CD4-positive, alpha-beta T cell treated with Interleukin-6 at 100 ng/mL for 8 hours (primary cell): ENCODE measurements at regions not wholly inside any gene's neighbourhood (a gene's known extent, or its start where the extent isn't known, plus 50 kb on each side); places are given as distances from the start of the nearest gene placed in this dataset.

Source experiments
- DNase-seq: peaks from one replicate; pipeline ENCODE4 v3.0.0-alpha.2; 2020; ENCODE audit warnings: mixed read lengths, low spot score

DNA sequence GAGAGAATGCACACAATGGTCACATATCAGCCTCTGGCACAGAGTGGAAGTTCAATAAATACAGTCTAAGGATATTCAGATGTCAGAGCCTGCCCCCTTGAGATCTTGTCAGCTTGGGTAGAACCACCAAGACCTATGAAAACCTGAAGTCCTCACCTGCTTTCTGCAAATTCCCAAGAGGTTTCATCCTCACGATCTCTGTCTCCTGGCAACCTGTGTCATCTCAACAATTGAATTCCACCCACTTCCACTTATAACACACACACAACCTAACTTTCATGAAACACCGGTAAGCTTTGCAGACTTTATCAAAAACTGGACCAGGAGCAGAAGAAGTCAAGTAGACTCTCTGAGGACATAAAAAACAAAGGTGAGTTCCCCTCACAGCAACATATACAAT lies 151.6 kb upstream of the SLC30A5 start:
- no peak for DNase-seq

DNA sequence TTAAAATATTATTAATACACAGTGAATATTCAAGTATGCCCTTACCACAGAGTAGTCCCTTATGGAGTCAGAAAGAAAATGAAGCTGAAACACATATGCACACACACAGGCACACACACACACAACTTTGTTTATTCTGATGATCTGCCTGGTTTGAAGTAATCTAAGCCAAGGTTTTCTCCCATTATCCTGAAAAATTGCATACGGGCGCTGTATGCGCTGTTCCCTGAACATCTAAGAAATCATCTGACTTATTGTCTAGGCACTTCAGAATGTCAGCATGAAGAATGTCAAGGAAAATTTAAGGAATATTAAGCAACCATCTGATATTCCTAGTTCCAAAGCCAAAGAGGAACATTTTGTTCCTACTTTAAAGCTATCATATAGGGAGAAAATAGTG lies 147.1 kb upstream of the SLC30A5 start:
- no peak for DNase-seq

DNA sequence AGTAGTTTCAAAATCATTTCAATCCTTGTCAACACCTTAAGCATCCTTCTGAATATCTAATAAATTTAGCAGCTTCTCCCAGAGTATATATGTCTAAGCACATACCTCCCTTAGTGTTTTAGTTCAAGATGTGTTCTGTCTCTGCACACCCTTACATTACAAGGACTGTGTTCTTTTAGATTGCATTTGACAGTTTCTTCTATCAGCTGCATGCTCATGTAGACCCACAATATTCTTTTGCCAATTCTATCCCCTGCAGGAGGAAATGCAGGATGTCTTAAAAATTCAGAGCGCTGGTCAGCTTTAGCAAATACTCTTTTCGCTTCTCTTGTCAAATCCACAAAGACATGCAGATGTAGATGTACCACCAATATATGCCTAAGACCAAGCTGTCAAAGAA lies 145.8 kb upstream of the SLC30A5 start:
- no peak for DNase-seq

DNA sequence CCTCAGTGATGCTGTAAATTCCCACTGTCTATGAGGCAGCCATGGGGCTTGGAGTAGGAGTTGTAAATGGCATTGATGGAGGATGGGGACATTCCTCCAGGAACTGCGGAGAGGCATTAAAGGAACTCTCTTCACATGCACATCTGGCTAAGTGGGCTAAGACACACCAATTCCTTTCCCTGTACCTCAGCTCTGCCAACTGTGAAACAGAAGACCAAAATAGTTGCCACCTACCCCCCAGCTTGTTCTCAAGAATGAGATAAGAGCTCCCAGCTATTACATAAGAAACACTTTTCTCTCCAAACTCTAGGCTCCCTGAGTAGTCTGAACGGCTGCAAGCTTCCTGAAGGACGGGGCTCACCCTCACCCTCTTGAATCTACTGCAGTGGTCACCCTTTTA lies 144.6 kb upstream of the SLC30A5 start:
- DNase-seq: no peak

DNA sequence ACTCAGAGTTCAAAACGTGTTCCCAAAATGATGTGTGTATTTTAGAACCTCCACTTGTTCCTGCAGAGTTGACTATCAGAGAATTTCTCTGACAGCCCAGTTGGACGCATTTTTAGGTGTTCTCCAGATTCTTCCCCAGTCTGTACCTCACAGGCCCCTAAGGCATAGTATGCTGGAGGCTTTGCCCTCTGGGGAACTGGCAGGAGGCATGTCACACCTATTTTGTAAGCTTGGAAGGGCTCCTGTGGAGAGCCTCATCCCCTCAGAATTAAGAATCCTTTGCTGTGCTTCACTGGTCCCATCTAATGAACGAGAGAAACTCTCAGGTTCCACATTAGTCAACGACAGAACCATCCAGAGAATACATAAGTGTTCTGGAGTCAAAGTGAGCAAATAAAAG lies 144.1 kb upstream of the SLC30A5 start:
- no peak for DNase-seq

GRCh38 chr5:68950125-68950524 lies 143.7 kb upstream of the SLC30A5 start:
- DNase-seq: no peak

GRCh38 chr5:68950930-68951329 lies 142.9 kb upstream of the SLC30A5 start:
- no peak for DNase-seq

DNA sequence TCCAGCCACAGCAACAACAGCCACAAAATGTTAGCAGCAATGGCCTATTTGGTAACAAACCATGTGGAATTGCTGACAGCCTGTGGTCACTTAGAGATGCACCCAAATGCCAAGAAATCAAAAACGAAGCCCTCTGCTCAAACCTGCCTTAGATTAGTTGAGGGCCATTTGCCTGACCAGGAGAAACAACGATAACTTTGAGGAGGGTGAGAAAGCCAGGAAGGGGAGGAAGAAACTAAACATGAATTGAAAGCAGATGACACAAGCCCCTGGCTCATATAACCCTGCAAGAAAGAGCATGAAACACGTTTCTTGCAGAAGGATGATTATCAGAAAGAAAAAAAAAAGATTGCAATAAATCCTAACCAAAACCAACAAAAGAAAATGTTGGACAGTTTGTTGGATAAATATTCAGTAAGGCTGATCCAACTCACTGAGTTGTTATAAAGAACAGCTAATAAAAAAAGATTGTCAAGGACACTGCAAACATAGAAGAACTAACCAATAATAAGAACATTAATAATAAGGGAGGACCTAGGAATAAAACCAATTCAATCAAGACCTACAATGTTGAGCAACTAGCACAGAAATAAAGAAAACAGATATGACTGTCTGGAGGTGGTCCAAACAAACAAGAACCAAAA lies 140.5 kb upstream of the SLC30A5 start:
- no peak for DNase-seq

DNA sequence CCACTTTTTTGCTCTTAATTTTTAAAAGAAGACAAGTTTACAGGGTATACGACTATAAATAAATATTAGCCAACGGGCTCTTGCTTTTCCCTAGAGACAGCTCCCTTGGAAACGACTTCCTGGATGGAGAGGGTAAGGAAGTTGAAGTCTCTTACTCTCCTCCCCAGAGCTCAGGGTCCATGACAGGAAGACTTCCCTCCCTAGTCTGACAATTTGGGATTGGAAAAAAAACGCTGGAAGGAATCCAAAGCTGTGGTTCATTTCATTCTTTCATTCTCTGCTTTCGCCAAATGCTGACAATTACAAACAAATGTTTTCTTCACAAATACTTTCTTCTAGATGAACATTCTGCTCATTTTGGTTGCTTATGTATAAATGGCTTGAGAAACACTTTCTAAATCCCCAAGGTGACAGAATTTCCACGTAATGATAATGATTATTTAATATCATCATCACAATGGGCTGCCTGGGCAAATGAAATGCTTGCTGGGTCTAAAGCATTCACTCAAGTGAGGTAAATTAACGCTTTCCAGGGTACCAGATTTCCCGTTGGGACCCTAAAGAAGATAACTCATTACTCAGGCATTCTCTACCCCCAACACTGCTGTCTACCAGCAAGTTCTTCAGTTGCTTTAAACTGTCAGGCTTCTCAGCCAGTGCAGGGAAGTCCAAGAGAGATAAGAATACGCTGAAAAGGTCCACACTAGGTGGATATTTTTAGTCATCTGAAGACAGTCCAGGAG lies 139.8 kb upstream of the SLC30A5 start:
- no peak for DNase-seq

- no peak for DNase-seq
Observed at GRCh38 chr5:68954618-68954910, 139.2 kb upstream of the SLC30A5 start.

DNA sequence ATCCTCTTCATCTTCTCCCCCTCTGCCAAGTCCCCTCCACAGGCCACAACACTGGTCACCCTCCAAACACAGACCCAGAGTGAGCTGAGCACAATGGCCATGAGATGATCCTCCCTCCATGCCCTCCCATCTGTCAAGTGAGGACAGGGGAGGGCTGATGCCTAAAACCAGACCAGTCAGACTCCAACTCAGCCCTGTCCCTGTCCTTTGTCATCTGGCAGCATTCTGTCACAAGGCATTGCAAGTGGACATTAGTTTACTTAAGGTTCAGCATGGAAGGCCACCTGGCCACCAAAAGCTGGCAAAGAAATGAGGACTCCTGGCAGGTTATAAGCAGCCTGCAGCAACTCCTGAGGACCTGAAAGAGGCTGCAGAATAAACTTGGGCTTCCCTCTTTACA lies 136.2 kb upstream of the SLC30A5 start:
- no peak for DNase-seq

- no peak for DNase-seq
Observed at GRCh38 chr5:68958428-68958827, 135.4 kb upstream of the SLC30A5 start.

DNA sequence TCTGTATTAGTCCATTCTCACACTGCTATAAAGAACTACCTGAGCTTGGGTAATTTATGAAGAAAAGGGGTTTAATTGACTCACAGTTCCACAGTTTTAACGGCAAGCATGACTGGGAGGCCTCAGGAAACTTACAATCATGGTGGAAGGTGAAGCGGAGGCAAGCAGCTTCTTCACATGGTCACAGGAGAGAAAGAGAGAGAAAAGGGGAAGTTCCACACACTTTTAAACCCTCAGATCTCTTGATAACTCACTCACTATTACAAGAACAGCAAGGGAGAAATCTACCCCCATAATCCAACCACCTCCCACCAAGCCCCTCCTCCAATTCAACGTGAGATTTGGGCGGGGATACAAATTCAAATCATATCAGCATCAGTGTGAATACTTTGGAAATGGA lies 133.4 kb upstream of the SLC30A5 start:
- no peak for DNase-seq

DNA sequence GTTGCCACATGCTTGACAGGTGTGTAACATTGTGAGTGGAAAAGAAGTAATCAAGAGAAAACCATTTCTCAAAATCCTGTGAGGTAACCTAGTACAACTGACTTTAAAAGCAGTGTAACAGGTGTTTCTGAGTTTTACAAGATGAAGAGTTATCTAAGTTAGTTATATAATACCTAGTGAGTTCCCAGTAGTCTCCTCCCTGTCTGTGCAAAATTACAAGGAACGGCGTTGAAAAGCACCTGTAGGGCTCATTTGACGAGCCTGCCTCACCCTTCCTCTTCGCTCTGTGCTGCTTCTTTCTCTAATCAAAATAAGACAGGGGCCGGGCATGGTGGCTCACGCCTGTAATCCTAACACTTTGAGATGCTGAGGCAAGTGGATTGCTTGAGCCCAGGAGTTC lies 132.9 kb upstream of the SLC30A5 start:
- DNase-seq: no peak

GRCh38 chr5:68961762-68962161 lies 132.1 kb upstream of the SLC30A5 start:
- DNase-seq: no peak

GRCh38 chr5:68962757-68963484 lies 130.9 kb upstream of the SLC30A5 start:
- DNase-seq: no peak

DNA sequence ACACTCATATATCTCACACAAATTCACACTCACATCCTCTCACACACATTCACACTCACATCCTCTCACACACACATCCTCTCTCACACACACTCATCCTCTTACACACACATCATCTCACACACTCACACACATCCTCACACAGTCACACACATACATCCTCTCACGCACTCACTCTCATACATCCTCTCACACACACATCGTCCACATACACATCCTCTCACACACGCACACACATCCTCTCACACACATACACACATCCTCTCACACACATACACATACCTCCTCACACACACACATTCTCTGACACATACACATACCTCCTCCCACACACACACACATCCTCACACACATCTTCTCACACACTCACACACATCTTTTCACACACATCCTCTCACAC lies 129.1 kb upstream of the SLC30A5 start:
- DNase-seq: no peak

DNA sequence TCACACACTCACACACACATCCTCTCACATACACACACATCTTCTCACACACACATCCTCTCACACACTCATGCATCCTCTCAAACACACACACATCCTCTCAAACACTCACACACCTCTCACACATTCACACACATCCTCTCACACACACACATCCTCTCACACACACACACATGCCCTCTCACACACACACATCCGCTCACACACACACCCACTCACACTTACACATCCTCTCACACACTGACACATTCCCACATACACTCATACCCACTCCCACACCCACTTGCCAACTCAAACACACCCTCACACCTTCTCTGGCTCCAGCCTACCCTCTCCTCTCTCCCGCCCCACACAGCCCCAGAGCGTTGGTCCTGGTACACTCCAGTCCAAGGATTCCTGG lies 127.9 kb upstream of the SLC30A5 start:
- DNase-seq: no peak

DNA sequence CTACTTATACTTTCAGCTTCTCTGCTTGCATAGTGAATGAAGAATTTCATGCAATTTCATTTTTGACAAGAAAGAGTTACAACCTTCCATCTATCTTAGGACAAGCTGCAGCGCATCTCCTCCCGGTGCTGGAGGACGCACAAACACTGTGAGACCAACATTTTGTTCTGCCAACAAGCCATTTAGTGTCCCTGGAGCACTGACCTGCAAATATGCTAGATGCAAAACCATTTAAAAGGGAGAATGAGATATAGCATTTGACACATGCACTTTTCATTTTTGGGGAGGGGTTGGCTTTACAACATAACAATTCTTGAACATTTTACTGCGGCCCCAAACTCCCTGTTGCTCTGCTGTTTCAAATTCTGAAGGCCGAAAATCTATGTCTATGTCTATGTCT lies 127.2 kb upstream of the SLC30A5 start:
- no peak for DNase-seq

- DNase-seq: no peak
Observed at GRCh38 chr5:68968429-68968828, 125.4 kb upstream of the SLC30A5 start.

DNA sequence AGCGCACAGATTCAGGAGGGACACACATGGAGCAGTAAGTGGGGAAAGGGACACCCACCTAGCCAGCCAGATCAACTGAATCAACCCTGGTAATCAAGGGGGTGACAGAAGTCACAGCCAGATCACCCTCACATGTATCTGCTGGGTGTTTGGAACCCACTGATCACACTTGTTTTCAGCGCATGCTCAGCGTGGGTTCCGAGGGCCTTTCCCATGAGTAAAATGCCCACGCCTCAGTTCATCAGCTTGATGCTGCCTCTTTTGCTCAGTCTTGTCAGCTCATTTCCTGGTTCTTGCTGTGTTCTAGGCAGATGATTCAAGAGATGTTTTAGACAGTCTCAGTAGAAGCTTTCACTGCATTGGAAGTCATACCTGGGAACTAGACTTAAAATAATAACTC lies 123.2 kb upstream of the SLC30A5 start:
- DNase-seq: no peak

DNA sequence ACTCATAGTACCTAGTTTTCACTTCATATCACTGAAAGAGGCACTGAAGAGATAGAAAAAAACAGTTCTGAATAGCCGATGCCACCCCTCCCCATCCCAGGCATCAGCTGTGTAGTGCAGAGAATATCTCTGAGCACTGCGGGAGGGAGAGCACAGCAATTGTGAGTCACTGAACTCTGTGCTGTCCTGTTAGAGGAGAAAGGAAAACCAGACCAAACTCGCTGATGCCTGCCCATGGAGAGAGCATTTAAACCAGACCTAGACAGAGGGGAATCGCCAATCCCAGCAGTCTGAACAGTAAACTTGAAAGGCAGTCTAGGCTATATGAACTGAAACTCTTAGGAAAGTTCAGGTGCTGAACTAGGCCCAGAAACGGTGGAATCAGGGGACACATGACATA lies 120.1 kb upstream of the SLC30A5 start:
- no peak for DNase-seq

DNA sequence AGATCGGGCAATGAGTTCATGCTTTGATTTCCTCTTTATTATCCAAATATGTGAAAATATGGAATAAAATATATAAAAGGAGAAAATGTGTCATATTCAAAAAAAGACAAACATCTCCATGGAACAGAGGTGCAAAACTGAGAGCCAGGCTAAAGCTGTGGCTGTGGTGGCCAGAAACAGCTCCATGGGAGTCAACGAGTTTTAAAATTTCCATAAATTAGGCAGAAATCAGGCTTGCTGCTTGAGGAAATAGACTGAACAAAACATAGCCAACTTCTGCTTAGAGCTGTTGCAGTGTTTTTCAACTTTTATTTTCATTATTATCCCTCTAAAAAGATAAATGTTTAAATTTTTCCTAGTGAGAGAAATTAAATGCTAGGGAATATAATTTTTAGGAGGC lies 110.8 kb upstream of the SLC30A5 start:
- no peak for DNase-seq

GRCh38 chr5:68983959-68984358 lies 109.9 kb upstream of the SLC30A5 start:
- DNase-seq: no peak
